Medulla oblongata (tissue), 1 donor: ENCODE measurements at regions not wholly inside any gene's neighbourhood (a gene's known extent, or its start where the extent isn't known, plus 50 kb on each side); places are given as distances from the start of the nearest gene placed in this dataset.

ENCODE experiments used
- DNase-seq: peaks from one replicate; pipeline ENCODE4 v3.0.0-alpha.2; 2015; ENCODE audit errors: extremely low spot score

- no peak for DNase-seq
Measured at GRCh38 chr5:143870362-143870761, 58.4 kb downstream of the HMHB1 start.

GRCh38 chr5:143870871-143871632 is 59.1 kb downstream of the HMHB1 start:
- no peak for DNase-seq

GRCh38 chr5:143871672-143872071 is 59.7 kb downstream of the HMHB1 start:
- no peak for DNase-seq

- peak; percentile 32 for DNase-seq
Measured at GRCh38 chr5:143874312-143874711, 62.4 kb downstream of the HMHB1 start.

GRCh38 chr5:143877196-143877595 is 65.2 kb downstream of the HMHB1 start:
- DNase-seq, result peak; percentile 49

GRCh38 chr5:143878430-143878829 is 66.5 kb downstream of the HMHB1 start:
- no peak for DNase-seq

GRCh38 chr5:143879646-143880045 is 67.7 kb downstream of the HMHB1 start:
- no peak for DNase-seq

- no peak for DNase-seq
Measured at GRCh38 chr5:143880178-143880577, 68.2 kb downstream of the HMHB1 start.

GRCh38 chr5:143882520-143882919 is 70.6 kb downstream of the HMHB1 start:
- DNase-seq, result no peak

GRCh38 chr5:143886096-143886495 is 74.1 kb downstream of the HMHB1 start:
- DNase-seq, result peak; percentile 10

GRCh38 chr5:143886651-143887638 is 75.0 kb downstream of the HMHB1 start:
- peak; percentile 66 for DNase-seq

GRCh38 chr5:143887903-143888665 is 76.1 kb downstream of the HMHB1 start:
- DNase-seq, result peak; percentile 7

GRCh38 chr5:143888912-143889311 is 77.0 kb downstream of the HMHB1 start:
- DNase-seq, result no peak

- DNase-seq, result peak; percentile 7
Measured at GRCh38 chr5:143889986-143890385, 78.0 kb downstream of the HMHB1 start.

GRCh38 chr5:143890487-143890886 is 78.5 kb downstream of the HMHB1 start:
- DNase-seq, result no peak

- no peak for DNase-seq
Measured at GRCh38 chr5:143892271-143892670, 80.3 kb downstream of the HMHB1 start.

- no peak for DNase-seq
Measured at GRCh38 chr5:143892908-143893307, 80.9 kb downstream of the HMHB1 start.

GRCh38 chr5:143893638-143894037 is 81.7 kb downstream of the HMHB1 start:
- DNase-seq, result no peak

GRCh38 chr5:143896516-143896915 is 84.6 kb downstream of the HMHB1 start:
- no peak for DNase-seq

- DNase-seq, result no peak
Measured at GRCh38 chr5:143896966-143897365, 85.0 kb downstream of the HMHB1 start.

GRCh38 chr5:143898381-143898780 is 86.4 kb downstream of the HMHB1 start:
- DNase-seq, result no peak
